ENCODE measurements at regions not wholly inside any gene's neighbourhood (a gene's known extent, or its start where the extent isn't known, plus 50 kb on each side); places are given as distances from the start of the nearest gene placed in this dataset.

DNA sequence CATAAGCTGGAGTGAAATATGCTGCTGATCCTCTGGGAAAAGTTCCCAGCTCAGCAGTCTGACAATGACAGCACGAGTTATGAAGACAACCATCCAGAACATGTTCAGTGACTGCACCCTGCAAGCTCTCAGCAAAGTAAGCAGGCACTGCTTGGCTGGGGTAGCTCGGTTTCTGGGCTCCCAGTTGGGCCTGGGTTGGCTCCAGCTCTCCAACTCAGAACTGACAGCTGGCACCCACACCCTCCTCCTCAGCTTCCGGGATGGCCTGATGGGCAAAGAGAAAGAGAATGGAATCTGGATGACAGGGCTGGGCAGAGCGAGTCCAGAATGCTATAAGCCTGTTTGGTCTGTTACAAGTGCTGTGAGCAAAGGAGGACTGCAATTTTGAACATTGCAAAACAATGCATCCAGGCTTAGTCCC, 185.0 kb downstream of the CSNK1G3 start:
- TF ChIP-seq ZFX (IDR thresholded peaks at IDR 0.05) (no peak), CTCF (conservative IDR thresholded peaks at IDR 0.05) (no peak)
- no peak overlapping the region for H3K27ac ChIP-seq

DNA sequence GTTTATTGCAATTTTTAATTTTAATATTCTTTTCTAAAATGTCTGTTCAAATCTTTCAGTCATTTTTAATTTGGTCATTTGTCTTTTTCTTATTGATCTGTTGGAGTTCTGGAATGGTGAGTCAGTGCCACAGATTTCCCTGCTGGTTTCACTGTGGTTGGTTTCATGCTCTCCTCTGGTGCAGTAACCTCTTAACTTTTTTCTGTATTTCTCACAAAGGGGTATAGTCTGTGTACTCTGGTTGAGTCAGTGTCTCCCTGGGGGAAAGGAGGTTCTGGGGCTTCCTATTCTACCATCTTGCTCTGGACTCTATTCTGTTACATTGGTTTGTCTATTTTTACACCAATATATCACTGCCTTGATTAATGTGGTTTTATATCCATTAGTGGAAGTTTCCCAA, 178.8 kb downstream of the CSNK1G3 start:
- no peak overlapping the region for H3K27ac ChIP-seq
- TF ChIP-seq CTCF (conservative IDR thresholded peaks at IDR 0.05) (no peak), ZFX (IDR thresholded peaks at IDR 0.05) (no peak)

- no peak for TF ChIP-seq ZFX (IDR thresholded peaks at IDR 0.05)
- H3K27ac ChIP-seq, result no peak overlapping the region
Observed at GRCh38 chr5:123681061-123681460, 169.1 kb downstream of the CSNK1G3 start.

- H3K27ac ChIP-seq, result no peak overlapping the region; the same call in 1 of the 2 replicates
- TF ChIP-seq CTCF (conservative IDR thresholded peaks at IDR 0.05), result no peak
- no peak for TF ChIP-seq ZFX (IDR thresholded peaks at IDR 0.05)
Observed at GRCh38 chr5:123673107-123673506, 161.1 kb downstream of the CSNK1G3 start.

- TF ChIP-seq ZFX (IDR thresholded peaks at IDR 0.05), result no peak
- no peak for TF ChIP-seq CTCF (conservative IDR thresholded peaks at IDR 0.05)
- no peak overlapping the region for H3K27ac ChIP-seq
Observed at GRCh38 chr5:123671711-123672456, 159.9 kb downstream of the CSNK1G3 start.

DNA sequence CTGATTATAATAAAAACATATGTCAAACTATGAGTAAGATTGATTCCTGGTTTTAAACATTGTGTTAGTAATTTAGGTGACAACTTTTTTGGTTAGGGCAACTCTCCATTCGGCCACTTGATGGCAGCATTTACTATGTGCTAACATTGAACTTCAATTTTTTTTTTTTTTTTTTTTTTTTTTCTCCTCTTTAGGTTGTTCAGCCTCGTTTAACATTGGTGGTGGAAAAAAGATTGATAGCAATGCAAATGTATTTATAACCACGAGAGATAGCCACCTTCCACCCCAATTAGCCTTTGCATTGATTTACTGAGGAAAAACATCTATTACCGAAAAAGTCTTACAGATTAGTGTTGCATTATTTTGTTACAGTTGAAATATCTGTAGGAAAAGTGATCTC, 159.1 kb downstream of the CSNK1G3 start:
- no peak overlapping the region for H3K27ac ChIP-seq
- TF ChIP-seq CTCF (conservative IDR thresholded peaks at IDR 0.05) (peak; percentile 92), ZFX (IDR thresholded peaks at IDR 0.05) (no peak)
